IMR-90 (cell line): ENCODE measurements at regions not wholly inside any gene's neighbourhood (a gene's known extent, or its start where the extent isn't known, plus 50 kb on each side); places are given as distances from the start of the nearest gene placed in this dataset.

Experiments used
- CEBPB ChIP-seq: IDR thresholded peaks from 2 replicates; pipeline ENCODE4 v1.6.1; 2012; ENCODE audit warnings: low read depth, low read length, improper control_type of control experiment
- CTCF ChIP-seq: conservative IDR thresholded peaks from 2 replicates; pipeline ENCODE4 v1.5.1; 2012; ENCODE audit warnings: mild to moderate bottlenecking, low read depth, low read length, improper control_type of control experiment
- FOS ChIP-seq: fragments of 150-350 bp; IDR thresholded peaks from 2 replicates; pipeline ENCODE4 v1.6.1; 2016; ENCODE audit warnings: low read depth, low read length
- POLR2A ChIP-seq: IDR thresholded peaks from 2 replicates; pipeline ENCODE4 v1.6.1; 2012; ENCODE audit warnings: mild to moderate bottlenecking, low read depth, low read length
- RCOR1 ChIP-seq: IDR thresholded peaks from 2 replicates; pipeline ENCODE4 v1.6.1; 2012; ENCODE audit warnings: mild to moderate bottlenecking, low read length, improper control_type of control experiment; ENCODE audit not compliant: insufficient replicate concordance
- RFX5 ChIP-seq: IDR thresholded peaks from 2 replicates; pipeline ENCODE4 v1.8.0; 2012; ENCODE audit warnings: low read depth, mild to moderate bottlenecking, low read length, moderate library complexity
- USF2 ChIP-seq: fragments of 150-350 bp; IDR thresholded peaks from 2 replicates; pipeline ENCODE4 v1.6.1; 2017; ENCODE audit warnings: mild to moderate bottlenecking, antibody characterized with exemption, low read length, low read depth

GRCh38 chr10:53543410-53543809 is 770.8 kb upstream of the MBL2 start:
- TF ChIP-seq CTCF (no peak), RCOR1 (no peak), USF2 (no peak), POLR2A (no peak), CEBPB (no peak), FOS (no peak), RFX5 (no peak)
